ENCODE measurements at regions not wholly inside any gene's neighbourhood (a gene's known extent, or its start where the extent isn't known, plus 50 kb on each side); places are given as distances from the start of the nearest gene placed in this dataset.

DNA sequence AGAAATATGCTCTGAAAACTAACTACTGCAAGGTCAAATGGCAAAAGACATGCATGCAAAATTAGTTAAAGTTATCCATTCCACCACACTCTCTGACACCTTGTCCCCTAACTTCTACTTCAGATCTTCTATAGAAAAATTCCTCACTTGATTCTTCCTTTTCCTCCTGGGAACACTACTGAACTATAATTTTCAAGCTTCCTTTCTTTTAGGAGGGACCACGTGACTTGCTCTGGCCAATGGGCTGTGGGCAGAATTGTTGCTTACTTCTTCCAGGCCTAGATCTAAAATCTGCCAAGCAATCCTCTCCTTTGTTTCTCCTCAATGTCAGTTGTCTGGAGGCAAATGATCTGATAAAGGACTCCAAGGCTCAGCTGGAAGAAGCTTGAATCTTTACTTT, 441.0 kb downstream of the CDK5RAP2 start:
- H3K4me1 Mint-ChIP-seq (ENCODE audit: low read depth): peaks cover 4% of the 10 kb centered on the region
- no peaks in the 10 kb centered on the region for H3K27me3 Mint-ChIP-seq (ENCODE audit: insufficient read depth)
- H3K4me3 Mint-ChIP-seq: no peak overlapping the region
- no peak for DNase-seq (ENCODE audit: low spot score)
- H3K9me3 Mint-ChIP-seq: peaks cover 18% of the 10 kb centered on the region
- H3K36me3 Mint-ChIP-seq (ENCODE audit: low read depth): no peaks in the 10 kb centered on the region
- H3K27ac Mint-ChIP-seq: no peak overlapping the region
- intact Hi-C loops (cut with micrococcal nuclease): no loop called here

DNA sequence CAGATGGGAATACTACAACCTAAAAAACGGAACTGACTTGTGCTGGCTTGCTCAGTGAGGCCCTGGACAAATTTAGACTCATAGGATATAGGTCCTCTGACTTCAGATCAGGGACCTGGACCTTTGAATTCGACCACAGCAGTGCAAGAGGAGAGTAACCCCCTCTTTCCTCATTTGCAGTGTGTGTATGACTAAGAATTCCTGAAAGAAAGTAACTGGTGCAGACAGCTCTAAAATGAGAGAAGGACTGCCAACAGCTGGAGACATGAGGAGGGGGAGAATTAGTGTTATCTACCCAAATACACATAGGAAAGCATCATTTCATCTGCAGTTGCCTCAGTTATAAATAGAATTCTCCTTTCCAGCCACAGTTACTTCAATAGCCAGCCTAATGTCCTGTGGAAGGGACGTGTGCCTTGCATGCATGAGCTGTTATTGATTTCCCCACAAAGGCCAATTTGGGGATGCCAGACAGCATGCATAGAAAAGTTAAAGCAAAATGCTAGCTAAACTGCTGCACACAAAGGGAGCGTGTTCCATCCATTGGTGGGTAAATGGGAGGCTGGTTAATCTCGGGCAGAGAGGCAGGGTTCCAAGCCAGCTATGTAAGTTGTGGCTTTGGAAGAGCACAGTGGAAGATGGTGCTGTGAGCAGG, 442.7 kb downstream of the CDK5RAP2 start:
- no peak overlapping the region for H3K4me3 Mint-ChIP-seq
- H3K27ac Mint-ChIP-seq: no peak overlapping the region
- peaks cover 4% of the 10 kb centered on the region for H3K4me1 Mint-ChIP-seq (ENCODE audit: low read depth)
- H3K36me3 Mint-ChIP-seq (ENCODE audit: low read depth): no peaks in the 10 kb centered on the region
- no peaks in the 10 kb centered on the region for H3K27me3 Mint-ChIP-seq (ENCODE audit: insufficient read depth)
- peaks cover 24% of the 10 kb centered on the region for H3K9me3 Mint-ChIP-seq
- no peak for DNase-seq (ENCODE audit: low spot score)
- intact Hi-C loops (cut with micrococcal nuclease): no loop called here

DNA sequence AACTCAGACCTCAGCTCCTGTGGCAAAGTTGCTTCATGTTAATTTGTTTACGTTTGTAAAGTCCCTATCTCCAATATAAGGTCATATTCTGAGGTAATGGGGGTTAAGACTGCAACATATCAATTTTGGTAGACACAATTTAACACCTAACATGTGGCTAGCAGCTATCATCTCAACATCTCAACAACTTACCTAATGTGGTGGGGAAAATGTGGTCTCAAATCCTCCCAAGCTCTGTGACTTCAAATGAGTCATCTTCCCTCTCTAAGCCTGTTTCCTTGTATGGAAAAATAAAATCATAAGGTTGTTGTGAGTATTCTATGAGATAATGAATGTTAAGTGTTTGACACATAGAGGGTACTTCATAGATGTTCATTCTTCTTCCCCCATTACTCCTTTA, 443.3 kb downstream of the CDK5RAP2 start:
- Mint-ChIP-seq H3K9me3 (peaks cover 24% of the 10 kb centered on the region), H3K36me3 (ENCODE audit: low read depth) (no peaks in the 10 kb centered on the region), H3K4me1 (ENCODE audit: low read depth) (peaks cover 4% of the 10 kb centered on the region), H3K4me3 (no peak overlapping the region), H3K27me3 (ENCODE audit: insufficient read depth) (no peaks in the 10 kb centered on the region), H3K27ac (no peak overlapping the region)
- intact Hi-C loops (cut with micrococcal nuclease): no loop called here
- DNase-seq (ENCODE audit: low spot score): no peak

DNA sequence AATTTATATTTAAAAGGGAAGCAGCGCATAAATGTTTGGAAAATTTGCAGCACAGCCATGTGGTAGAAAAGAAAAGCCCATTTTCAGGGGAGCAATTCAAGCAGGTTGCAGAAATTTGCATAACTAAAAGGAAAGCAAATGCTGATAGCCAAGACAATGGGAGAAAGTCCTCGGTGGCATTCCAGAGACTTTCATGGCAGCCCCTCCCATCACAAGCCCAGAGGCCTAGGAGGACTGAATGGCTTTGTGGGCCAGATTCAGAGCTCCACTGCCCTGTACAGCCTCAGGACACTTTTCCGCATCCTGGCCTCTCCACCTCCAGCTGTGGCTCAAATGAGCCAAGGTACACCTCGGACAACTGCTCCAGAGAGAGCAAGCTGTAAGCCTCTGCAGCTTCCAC, 462.9 kb downstream of the CDK5RAP2 start:
- Mint-ChIP-seq H3K27me3 (ENCODE audit: insufficient read depth) (no peaks in the 10 kb centered on the region), H3K36me3 (ENCODE audit: low read depth) (no peaks in the 10 kb centered on the region), H3K9me3 (no peaks in the 10 kb centered on the region), H3K4me3 (no peak overlapping the region), H3K4me1 (ENCODE audit: low read depth) (no peaks in the 10 kb centered on the region), H3K27ac (no peak overlapping the region)
- no peak for DNase-seq (ENCODE audit: low spot score)
- intact Hi-C loops (cut with micrococcal nuclease): no loop called here

DNA sequence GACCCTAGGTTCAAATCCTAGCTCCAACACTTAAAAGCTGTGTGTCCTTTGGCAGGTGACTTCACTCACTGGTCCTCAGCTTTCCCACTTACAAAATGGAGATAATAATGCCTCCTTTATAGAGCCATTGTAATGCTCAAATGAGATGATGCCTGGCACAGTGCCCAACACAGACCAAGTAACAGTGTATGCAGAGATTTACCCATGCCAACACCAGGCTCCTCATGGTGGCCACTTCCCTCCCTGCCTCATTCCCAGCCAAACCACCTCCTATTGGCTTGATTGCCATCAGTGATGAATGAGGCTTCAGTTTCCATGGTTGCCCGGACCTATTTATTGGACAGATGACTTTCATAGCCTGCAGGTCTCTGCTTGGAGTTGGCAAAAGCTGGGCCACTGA, 469.4 kb downstream of the CDK5RAP2 start:
- H3K4me3 Mint-ChIP-seq: no peak overlapping the region
- H3K4me1 Mint-ChIP-seq (ENCODE audit: low read depth): no peaks in the 10 kb centered on the region
- H3K27me3 Mint-ChIP-seq (ENCODE audit: insufficient read depth): peaks cover 2% of the 10 kb centered on the region
- no peak for DNase-seq (ENCODE audit: low spot score)
- no peaks in the 10 kb centered on the region for H3K9me3 Mint-ChIP-seq
- no peaks in the 10 kb centered on the region for H3K36me3 Mint-ChIP-seq (ENCODE audit: low read depth)
- intact Hi-C loops (cut with micrococcal nuclease): no loop called here
- H3K27ac Mint-ChIP-seq: no peak overlapping the region

DNA sequence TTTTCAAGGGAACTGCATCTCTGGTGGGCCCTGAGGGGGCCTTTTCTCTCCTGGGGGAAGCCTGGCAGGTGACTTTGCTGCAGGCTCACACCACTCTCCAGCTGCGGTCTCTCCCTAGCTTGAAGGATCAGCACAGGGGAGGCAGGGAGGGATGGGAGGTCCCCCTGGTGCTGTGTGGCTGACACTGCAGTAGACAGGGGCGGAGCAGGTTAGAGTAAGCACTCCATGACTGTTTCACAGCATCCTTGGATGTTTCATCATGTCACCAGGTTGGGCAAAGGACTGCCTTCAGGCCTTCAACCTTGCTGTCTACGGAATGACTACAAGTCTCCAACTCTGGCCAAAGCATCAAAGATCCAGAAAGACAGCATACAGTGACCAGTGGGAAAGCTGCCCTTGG, 470.7 kb downstream of the CDK5RAP2 start:
- no peak overlapping the region for H3K27ac Mint-ChIP-seq
- no peak for DNase-seq (ENCODE audit: low spot score)
- intact Hi-C loops (cut with micrococcal nuclease): no loop called here

DNA sequence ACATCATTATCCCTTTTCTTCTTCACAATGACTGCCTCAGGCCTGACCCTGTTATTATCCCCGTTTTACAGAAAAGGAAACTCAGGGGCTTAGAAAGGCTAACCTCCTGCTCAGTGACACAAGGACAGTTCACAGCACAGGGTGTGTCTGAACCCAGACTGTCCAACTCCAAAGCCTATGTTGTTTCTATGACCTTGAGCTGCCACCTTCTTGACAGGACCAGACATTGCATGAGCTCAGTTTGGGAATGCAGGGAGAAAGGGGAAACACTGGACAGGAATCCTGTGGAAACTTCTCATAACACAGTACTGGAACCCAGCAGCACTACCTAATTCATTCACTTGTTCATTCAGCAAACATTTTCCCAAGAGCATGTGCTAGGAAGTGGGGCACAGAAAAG, 472.8 kb downstream of the CDK5RAP2 start:
- intact Hi-C loops (cut with micrococcal nuclease): no loop called here
- H3K4me1 Mint-ChIP-seq (ENCODE audit: low read depth): no peaks in the 10 kb centered on the region
- no peak overlapping the region for H3K27ac Mint-ChIP-seq
- H3K27me3 Mint-ChIP-seq (ENCODE audit: insufficient read depth): peaks cover 2% of the 10 kb centered on the region
- no peak overlapping the region for H3K4me3 Mint-ChIP-seq
- DNase-seq (ENCODE audit: low spot score): no peak
- no peaks in the 10 kb centered on the region for H3K9me3 Mint-ChIP-seq
- H3K36me3 Mint-ChIP-seq (ENCODE audit: low read depth): no peaks in the 10 kb centered on the region

More for the DNA sequence above, 470.7 kb downstream of the CDK5RAP2 start:
- Mint-ChIP-seq H3K9me3 (no peaks in the 10 kb centered on the region), H3K4me3 (no peak overlapping the region), H3K36me3 (ENCODE audit: low read depth) (no peaks in the 10 kb centered on the region), H3K4me1 (ENCODE audit: low read depth) (no peaks in the 10 kb centered on the region), H3K27me3 (ENCODE audit: insufficient read depth) (peaks cover 2% of the 10 kb centered on the region)

DNA sequence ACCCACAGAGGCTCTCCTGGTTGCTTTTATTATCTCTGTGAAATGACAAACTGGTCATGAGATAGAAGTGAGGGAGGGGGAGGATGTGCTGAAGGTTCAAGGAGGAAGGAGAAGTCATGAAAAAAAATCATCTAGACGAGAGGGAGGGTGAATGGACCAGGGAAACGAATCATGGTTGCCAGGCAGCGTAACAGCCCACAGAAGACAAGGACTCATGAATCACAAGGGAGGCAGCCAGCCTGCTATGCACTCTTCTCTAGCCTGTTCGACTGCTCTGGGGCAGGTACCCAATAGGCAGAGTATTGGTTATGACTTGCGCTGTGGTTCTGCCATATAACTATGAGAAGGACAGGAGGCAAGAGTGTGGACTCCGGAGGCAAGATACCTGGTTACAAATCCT, 475.2 kb downstream of the CDK5RAP2 start:
- H3K9me3 Mint-ChIP-seq: no peaks in the 10 kb centered on the region
- DNase-seq (ENCODE audit: low spot score): no peak
- H3K36me3 Mint-ChIP-seq (ENCODE audit: low read depth): no peaks in the 10 kb centered on the region
- H3K27me3 Mint-ChIP-seq (ENCODE audit: insufficient read depth): peaks cover 2% of the 10 kb centered on the region
- intact Hi-C loops (cut with micrococcal nuclease): no loop called here
- H3K4me3 Mint-ChIP-seq: no peak overlapping the region
- H3K4me1 Mint-ChIP-seq (ENCODE audit: low read depth): no peaks in the 10 kb centered on the region
- H3K27ac Mint-ChIP-seq: no peak overlapping the region

DNA sequence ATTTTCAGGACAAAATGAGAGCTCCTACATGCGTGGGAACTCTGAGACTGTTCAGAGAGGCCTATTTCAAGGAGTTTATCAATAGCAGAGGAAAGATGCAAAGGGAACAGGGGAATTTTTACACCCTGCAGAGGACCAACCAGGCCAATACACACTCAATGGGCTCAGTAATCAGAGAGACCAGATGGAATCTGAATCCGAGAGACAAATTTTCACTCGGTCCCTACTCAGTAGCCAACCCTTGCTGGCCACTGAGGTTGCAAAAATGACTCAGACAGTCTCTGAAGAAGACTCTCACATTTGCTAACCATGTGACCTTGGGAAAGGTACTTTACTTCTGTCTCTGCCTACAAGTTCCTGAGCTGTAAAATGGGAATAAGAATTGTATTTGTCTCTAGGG, 479.4 kb downstream of the CDK5RAP2 start:
- H3K27me3 Mint-ChIP-seq (ENCODE audit: insufficient read depth): no peaks in the 10 kb centered on the region
- no peak overlapping the region for H3K27ac Mint-ChIP-seq
- no peaks in the 10 kb centered on the region for H3K9me3 Mint-ChIP-seq
- H3K36me3 Mint-ChIP-seq (ENCODE audit: low read depth): no peaks in the 10 kb centered on the region
- no peak overlapping the region for H3K4me3 Mint-ChIP-seq
- DNase-seq (ENCODE audit: low spot score): no peak
- H3K4me1 Mint-ChIP-seq (ENCODE audit: low read depth): no peaks in the 10 kb centered on the region
- intact Hi-C loops (cut with micrococcal nuclease): no loop called here

DNA sequence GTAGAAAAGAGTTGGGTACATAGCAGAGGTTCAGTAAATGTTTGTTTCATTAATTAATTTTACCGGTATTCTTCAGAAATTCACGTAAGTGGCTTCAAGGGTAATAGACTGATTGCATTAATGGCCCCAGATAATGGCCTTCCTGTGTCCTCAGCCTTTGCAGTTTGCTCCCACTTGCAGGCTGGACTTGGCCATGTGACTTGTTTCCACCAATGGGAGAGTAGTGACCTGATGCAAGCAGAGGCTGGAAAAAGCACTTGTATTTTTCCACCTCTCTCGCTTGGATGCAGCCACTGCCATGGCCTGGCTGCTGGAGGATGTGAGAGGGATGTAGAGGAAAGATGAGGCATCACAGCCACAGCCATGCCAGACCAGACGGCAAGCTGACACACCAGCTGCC, 480.9 kb downstream of the CDK5RAP2 start:
- intact Hi-C loops (cut with micrococcal nuclease): no loop called here
- Mint-ChIP-seq H3K9me3 (no peaks in the 10 kb centered on the region), H3K4me3 (no peak overlapping the region), H3K27ac (no peak overlapping the region), H3K27me3 (ENCODE audit: insufficient read depth) (no peaks in the 10 kb centered on the region), H3K4me1 (ENCODE audit: low read depth) (no peaks in the 10 kb centered on the region), H3K36me3 (ENCODE audit: low read depth) (no peaks in the 10 kb centered on the region)
- no peak for DNase-seq (ENCODE audit: low spot score)

DNA sequence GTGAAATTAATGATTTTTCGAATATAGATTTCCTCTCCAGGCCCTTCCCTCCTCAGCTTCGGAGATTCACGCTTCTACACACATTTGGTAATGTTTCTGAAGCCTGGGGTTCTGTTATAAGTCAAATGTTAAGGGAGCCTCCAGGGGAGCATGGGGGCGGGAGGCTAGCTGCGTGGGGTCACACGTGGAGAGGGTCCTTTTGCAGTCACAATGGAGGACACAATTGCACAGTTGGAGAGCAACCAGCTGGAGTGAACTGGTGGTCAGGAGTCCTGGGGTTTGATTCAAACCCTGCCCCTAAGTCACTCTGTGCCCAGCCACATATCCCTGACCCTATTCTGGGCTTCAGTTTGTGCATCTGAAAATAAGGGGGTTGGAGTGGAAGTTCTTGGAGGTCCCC, 481.4 kb downstream of the CDK5RAP2 start:
- Mint-ChIP-seq H3K27ac (no peak overlapping the region), H3K4me3 (no peak overlapping the region), H3K4me1 (ENCODE audit: low read depth) (no peaks in the 10 kb centered on the region), H3K36me3 (ENCODE audit: low read depth) (no peaks in the 10 kb centered on the region), H3K27me3 (ENCODE audit: insufficient read depth) (no peaks in the 10 kb centered on the region), H3K9me3 (no peaks in the 10 kb centered on the region)
- intact Hi-C loops (cut with micrococcal nuclease): no loop called here
- no peak for DNase-seq (ENCODE audit: low spot score)

DNA sequence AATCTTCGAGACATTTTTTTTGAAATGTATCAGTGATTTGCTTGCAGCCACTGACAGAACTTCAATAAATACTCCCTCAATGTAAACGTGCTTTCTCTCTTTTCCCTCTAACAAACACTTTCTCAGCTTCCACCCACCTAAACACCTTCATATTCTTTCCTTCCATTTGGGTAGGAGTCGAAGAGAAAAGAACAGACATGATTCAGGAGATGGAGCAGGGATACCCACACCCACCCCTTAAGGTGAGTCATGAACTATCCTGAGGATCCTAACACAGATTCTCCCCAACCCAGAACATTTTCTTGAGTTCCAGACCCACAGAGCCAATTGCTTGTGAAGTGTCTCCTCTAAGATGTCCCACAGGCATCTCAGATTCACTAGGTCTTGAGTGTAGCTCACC, 488.8 kb downstream of the CDK5RAP2 start:
- H3K4me3 Mint-ChIP-seq: no peak overlapping the region
- no peak overlapping the region for H3K27ac Mint-ChIP-seq
- peaks cover 5% of the 10 kb centered on the region for H3K9me3 Mint-ChIP-seq
- no peaks in the 10 kb centered on the region for H3K27me3 Mint-ChIP-seq (ENCODE audit: insufficient read depth)
- no peaks in the 10 kb centered on the region for H3K36me3 Mint-ChIP-seq (ENCODE audit: low read depth)
- intact Hi-C loops (cut with micrococcal nuclease): no loop called here
- no peak for DNase-seq (ENCODE audit: low spot score)
- no peaks in the 10 kb centered on the region for H3K4me1 Mint-ChIP-seq (ENCODE audit: low read depth)

DNA sequence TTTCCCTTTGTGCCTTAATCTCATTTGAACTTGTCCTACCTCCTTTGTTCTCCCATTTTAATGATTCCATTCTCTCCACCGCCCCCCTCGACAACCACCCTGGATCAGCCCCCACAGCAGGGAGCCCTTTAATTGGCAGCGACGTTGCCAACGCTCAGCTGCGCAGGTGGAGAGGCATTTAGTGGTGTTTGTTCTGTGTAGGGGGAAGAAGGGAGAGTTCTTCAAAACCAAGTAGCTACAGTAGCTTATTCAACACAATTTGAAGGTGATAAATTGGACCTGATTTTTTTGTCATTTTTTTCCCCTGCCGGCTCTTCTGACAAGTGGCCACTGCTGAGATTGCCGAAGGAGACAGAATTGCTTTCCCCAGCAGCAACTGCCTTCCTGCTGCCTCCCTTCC, 499.1 kb downstream of the CDK5RAP2 start:
- peaks cover 2% of the 10 kb centered on the region for H3K27me3 Mint-ChIP-seq (ENCODE audit: insufficient read depth)
- H3K4me3 Mint-ChIP-seq: no peak overlapping the region
- H3K27ac Mint-ChIP-seq: no peak overlapping the region
- intact Hi-C loops (cut with micrococcal nuclease): no loop called here
- H3K4me1 Mint-ChIP-seq (ENCODE audit: low read depth): no peaks in the 10 kb centered on the region
- H3K36me3 Mint-ChIP-seq (ENCODE audit: low read depth): no peaks in the 10 kb centered on the region
- peaks cover 14% of the 10 kb centered on the region for H3K9me3 Mint-ChIP-seq
- no peak for DNase-seq (ENCODE audit: low spot score)

DNA sequence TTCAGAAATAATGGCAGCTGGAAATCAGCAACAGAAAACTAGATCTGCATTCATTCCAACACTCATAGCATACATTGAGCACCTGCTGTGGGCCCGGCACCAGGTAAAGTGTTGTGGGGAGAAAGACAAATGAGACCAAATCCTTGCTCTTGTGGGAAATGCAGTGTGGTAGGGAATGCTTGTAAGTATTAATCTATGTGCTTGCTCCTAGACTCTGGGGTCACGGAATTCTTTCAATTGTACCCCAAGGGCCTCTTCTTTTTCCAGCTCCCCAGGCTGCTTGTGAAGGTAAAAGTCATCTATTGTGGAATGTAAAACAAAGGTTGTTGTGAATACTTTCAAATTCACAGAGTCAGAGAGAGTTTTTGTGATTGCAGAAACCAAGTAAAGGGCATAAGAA, 501.9 kb downstream of the CDK5RAP2 start:
- intact Hi-C loops (cut with micrococcal nuclease): no loop called here
- DNase-seq (ENCODE audit: low spot score): no peak
- Mint-ChIP-seq H3K27me3 (ENCODE audit: insufficient read depth) (peaks cover 2% of the 10 kb centered on the region), H3K4me3 (no peak overlapping the region), H3K27ac (no peak overlapping the region), H3K36me3 (ENCODE audit: low read depth) (no peaks in the 10 kb centered on the region), H3K4me1 (ENCODE audit: low read depth) (no peaks in the 10 kb centered on the region), H3K9me3 (no peaks in the 10 kb centered on the region)
